ENCODE measurements at regions not wholly inside any gene's neighbourhood (a gene's known extent, or its start where the extent isn't known, plus 50 kb on each side); places are given as distances from the start of the nearest gene placed in this dataset.
A peak's percentile ranks its signal among the peaks of the same experiment; 100 is the strongest.

DNA sequence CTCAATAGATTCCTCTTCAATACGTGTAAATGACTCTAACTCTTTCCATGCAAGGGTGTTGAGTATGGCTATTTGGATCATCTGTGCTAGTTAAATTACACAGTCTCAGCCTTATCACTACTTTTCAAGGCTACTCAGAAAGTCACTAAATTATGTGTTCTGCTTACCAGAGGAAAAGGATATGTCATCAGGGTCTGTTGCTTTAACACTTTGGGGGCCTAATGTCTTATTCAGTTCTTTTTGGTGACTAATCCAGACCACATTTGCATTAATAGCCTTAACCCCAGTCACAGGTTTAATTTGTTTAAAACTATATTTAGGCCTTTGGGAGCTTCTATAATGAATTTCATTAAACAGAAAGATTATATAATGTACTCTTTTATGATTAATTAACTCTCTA is 649.3 kb downstream of the RPS29 start:
- ATAC-seq, result no peak
- no peak for DNase-seq (ENCODE audit: low spot score)

DNA sequence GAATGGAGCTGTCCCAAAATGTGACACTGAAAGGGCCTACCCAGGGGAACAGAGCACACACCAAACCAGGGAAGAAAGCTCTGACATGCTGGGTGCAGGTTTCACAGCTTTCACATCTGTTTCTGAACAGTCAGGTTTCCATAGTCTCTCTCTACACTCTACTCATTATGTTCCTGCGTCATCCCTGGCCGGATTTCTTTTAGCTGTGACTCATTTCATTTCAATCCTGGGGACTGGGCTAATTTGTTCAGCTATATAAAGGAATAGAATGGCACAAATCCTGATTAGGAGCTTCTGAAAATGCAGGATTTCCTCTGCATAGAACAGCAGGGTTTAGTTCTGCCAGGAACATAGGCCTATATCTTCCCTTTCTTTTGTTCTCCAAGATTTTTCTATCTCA is 649.8 kb downstream of the RPS29 start:
- DNase-seq (ENCODE audit: low spot score), result no peak
- ATAC-seq, result no peak

DNA sequence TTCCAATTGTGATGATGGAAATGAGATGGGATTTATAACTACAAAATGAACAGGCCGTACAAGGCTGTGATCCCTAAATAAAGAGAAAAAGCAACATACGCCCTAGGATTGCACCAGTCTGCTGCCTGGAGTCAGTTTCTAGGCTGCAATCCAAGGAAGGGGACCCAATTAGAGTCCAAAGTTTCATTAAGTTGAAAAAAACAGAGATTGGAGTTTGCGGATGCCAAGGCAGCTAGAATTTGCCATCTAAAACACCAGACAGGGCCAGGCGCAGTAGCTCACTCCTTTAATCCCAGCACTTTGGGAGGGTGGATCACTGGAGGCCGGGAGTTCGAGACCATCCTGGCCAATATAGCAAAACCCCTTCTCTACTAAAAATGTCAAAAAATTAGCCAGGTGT is 661.0 kb downstream of the RPS29 start:
- peak; percentile 89 for ATAC-seq
- no peak for DNase-seq (ENCODE audit: low spot score)

DNA sequence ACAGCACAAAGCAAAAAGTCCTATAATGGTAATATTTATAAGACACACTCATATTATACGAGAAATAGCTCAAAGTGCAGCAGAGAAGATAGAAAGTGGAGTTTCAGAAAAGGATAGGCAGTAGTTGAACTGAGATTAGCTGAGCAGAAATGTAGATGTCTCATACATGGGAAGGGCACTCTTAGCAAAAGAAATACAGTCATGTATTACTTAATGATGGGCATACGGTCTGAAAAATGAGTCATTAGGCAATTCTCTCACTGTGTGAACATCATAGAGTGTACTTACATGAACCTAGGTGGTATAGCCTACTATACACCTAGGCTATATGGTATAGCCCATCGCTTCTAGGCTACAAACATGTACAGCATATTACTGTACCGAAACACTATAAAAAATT is 671.3 kb downstream of the RPS29 start:
- ATAC-seq (no peak), DNase-seq (ENCODE audit: low spot score) (no peak)

DNA sequence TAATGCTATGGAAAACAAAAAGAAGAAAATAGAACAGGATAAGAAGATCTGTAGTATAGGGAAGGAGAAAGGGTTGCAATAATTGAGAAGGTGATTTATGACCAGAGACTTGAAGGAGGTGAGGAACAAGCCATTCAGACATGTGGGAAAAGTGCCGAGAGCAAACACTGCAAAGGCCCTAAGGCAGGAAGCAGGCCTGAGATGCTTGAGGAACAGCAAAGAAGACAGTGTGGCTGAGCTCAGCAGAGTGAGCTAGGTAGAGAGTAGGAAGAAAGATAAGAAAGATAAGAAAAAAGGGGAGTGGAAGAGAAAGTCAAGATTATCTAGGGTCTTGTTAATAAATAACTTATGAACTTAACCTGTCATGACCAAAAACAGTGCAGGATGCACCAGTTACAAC is 671.8 kb downstream of the RPS29 start:
- ATAC-seq, result no peak

DNA sequence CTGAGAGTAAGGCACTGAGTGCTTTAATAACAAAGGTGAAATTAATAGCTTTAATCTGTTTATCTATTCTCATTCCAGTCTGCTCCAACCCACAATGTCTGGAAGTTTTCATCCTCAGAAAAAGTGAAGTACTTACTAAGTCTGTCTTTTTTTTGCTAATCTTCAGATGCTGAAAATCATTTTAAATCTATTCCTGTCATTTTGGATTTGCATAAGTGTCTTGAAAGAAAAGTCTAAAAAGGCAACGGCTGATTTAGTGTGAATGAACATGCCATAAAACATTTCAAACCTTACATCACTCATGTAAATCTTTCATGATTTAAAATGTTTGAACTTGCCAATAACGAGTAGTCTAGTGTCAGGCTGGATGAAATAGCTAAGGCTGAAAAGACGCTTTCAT is 685.6 kb downstream of the RPS29 start:
- DNase-seq (ENCODE audit: low spot score) (no peak), ATAC-seq (no peak)

More for the DNA sequence above, 671.8 kb downstream of the RPS29 start:
- no peak for DNase-seq (ENCODE audit: low spot score)

DNA sequence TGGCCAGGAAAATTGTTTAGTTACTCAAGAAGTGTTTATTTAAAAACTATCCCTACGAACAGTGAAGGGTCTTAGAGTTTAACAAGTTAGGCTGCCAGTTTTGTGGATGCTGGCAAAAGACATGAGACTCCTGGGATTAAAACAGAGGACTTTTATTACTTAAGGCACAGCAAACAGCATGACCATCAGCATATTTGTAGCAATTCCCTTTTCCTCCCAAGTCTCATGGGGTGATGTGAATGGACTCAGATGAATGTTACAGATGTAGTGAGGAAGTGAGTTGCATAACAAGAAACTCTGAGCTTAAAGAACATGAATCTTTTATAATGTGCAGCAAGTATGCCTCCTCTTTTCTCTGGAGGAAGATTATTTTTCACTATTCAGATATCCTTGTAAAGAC is 695.8 kb downstream of the RPS29 start:
- DNase-seq (ENCODE audit: low spot score), result no peak
- ATAC-seq, result no peak

DNA sequence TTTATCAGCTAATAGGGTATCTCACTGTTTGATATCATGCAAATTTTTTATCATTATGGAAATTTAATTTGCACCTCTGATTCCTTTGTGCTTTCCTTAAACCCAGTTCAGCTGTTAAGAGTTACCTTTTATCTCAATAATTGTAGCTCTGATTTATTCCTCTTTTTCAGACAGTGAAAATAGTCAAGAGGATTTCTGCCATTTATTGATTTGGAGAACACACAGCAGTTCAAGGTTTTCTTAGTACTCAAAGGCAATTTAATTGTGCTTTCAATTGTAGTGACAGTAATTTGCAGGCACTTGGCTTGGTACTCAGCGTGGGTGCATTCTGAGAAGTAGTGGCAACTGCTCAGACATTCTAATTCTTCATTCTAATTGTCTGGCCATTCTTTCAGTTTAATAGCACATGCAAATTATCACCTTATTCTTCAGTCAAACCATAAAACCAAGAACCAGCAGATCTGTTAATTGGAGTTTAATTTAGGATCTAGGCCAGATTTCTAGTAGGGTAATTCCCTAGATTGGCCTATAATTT is 709.3 kb downstream of the RPS29 start:
- ATAC-seq (no peak), DNase-seq (ENCODE audit: low spot score) (no peak)

DNA sequence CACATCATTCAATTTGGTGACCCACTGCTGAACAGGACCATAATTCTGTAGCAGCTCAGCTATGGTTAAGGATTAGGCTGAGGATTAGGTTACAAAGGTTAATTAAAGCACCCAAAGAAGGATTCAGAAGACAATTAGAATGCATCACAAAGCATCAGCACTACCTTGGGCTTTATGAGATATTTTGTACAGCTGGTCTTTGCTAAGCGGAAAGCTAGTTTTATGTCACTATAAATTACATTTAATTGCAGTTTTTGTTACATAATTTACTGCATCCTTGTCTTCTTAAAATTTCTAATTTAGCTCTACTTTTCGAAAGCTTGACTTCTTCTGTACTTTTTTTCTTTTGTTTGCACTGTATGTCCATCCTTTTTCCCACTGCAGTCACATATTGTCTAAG is 711.5 kb downstream of the RPS29 start:
- DNase-seq (ENCODE audit: low spot score) (no peak), ATAC-seq (no peak)

DNA sequence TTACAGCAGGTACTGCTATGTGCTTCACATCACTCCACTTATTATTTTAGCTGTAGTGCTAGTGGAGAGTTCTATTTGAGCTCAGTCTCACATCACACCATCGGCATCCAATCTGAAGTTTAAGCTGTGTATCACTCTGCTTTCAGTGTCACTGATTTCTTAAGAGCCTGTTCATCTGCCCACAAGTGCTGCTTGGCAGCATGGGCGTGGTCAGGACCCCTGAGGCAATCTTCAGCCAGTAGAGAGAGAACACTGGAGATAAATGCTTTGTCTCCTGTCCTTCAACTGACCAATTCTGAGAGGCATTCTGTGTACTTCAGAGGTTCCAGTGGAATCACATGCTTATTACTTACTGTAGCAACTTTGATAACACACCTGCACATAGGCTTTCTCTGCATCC is 728.8 kb downstream of the RPS29 start:
- ATAC-seq (no peak), DNase-seq (ENCODE audit: low spot score) (no peak)

DNA sequence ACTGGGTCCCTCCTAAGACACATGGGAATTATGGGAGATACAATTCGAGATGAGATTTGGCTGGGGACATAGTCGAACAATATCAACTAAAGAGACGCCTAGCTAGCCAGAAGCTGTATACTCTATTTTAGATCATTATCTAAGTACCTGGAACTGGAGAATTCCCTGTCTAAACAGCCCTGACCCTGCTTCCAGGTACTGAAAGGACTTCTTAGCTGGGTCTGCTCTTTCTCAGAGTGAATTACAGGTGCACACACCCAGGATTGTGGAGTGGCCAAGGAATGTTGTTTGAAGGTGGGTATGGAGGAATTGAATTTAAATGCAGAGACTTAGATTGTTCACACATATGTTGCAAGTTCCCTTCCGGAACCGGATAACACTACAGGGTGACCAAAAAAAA is 733.0 kb downstream of the RPS29 start:
- DNase-seq (ENCODE audit: low spot score) (no peak), ATAC-seq (no peak)

DNA sequence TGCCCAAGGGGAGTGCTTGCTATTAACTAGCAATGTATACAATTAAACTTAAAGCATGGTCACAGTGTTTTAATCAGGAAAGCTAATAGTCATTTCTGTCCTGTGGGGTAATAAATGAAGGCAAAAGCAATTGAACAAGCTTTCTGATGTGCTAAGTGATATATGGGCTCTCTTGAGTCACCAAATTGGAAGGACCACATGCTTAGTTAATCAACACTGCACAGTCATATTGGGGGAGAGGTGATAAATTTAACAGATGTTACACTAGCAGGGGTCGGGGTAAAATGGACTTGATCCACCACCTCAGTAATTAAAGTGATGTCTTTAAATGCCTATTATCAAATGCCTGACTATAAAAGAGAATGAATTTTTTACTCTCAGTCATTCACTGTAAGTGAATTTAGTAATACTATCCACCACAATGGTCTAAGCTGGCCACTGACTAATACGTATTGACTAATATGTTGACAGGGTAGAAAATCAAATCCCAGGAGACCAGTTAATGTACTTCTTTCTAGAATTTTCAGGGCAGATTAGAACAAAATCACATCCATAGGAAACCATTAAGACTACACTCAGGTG is 736.3 kb downstream of the RPS29 start:
- DNase-seq (ENCODE audit: low spot score) (no peak), ATAC-seq (no peak)

DNA sequence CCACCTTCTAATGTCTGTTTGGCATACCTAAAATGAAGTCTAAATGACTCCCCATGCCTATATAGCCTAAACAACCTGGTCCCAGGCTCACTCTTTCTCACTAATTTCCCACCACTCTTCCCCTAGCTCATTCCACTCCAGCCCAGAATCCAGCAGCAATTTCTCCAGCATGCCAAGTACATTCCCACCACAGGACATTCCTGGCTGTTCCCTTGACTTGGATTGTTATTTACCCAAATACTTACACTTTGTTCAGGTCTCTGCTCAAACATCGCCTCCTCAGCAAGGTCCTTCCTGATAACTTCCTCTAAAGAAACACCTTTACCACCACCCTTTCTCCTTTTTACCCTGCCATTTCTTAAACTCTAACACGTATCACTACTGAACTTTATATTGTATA is 743.4 kb downstream of the RPS29 start:
- ATAC-seq, result no peak
- DNase-seq (ENCODE audit: low spot score), result no peak

DNA sequence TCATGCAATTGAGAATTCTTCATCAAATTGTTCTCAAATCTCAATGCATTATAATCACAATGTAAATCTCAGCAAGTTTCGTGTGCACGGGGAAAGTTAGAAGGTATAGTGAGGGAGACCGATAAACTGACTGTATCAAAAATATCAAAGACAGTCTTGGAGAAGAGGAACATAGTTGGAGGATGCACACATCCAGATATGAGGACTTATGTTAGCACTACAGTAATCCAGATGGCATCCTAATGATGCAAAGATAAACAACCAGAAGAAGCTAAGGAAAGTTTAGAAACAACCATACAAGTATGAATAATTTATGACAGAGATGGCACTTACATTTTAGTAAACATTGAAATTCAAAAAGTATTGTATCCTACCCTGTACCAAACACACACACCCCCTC is 760.1 kb downstream of the RPS29 start:
- DNase-seq (ENCODE audit: low spot score) (no peak), ATAC-seq (no peak)

DNA sequence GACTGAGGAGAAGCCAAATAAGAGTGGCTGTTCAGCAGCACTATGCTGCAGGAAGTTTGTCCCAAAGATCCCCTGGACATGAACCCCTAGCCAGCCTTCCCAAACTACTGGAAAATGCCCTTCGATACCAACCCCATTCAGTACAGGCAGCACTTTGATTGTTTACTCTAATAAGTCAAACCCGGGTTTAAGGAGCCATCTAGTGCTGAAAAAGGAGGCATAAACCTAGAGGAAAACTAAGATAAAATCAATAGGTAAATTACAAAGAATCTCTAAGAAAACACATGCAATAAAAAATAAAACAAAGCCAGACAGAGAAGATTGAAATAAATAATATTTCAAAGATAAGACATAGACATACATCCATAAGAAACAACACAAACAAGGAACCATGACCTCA is 771.6 kb downstream of the RPS29 start:
- ATAC-seq, result no peak
- no peak for DNase-seq (ENCODE audit: low spot score)

DNA sequence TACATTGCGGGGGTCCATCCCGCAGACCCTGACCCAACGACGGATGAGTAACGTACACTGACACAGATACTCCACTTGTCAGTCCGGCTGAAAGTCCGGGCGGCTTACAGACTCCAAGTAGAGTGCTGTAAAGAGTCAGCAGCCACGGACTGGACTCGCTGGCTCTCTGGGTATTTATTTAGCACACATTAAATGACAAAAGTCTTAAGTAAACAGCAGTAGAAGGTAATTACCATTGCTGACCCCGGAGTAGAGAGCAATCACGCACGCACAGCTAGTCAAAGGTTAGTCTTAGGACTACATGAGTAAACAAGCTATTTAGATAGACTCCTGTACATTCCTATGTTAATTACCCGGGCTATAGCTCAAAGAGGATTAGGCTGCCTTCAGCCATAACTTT is 780.9 kb downstream of the RPS29 start:
- ATAC-seq (no peak), DNase-seq (ENCODE audit: low spot score) (no peak)

DNA sequence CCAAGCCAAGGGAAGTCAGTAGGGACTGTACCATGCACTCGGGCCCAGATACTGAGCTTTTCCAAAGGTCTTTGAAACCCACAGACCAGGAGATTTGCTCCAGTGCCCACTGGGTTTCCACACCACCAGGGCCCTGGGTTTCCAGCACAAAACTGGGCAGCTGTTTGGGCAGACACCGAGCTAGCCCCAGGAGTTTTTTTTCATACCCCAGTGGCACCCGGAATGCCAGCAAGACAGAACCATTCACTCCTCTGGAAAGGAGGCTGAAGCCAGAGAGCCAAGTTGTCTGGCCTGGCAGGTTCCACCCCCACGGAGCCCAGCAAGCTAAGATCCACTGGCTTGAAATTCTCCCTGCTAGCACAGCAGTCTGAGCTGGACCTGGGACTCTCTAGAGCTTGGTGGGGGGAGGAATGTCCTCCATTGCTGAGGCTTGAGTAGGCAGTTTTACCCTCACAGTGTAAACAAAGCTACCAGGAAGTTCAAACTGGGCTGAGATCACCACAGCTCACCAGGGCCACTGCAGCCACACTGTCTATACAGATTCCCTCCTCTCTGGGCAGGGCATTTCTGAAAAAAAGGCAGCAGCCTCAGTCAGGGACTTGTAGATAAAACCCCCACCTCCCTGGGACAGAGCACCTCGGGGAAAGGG is 793.7 kb downstream of the RPS29 start:
- DNase-seq (ENCODE audit: low spot score), result no peak
- ATAC-seq, result no peak

DNA sequence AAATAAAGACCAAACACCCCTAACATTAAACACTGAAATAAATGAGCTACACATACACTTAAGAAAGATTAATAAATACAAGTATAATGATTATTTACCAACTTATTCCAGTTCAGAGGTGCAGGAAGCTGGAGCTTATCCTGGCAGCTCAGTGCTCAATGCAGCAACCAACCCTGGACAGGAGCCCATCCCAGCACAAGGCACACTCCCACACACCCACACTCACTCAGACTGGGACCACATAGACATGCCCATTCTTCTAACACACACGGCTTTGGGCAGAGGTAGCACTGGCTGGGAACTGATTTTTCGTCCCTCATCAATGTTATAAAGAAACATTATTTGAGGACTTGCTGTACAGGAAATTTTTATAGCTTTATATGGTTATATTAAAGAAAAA is 797.4 kb downstream of the RPS29 start:
- DNase-seq (ENCODE audit: low spot score), result no peak
- ATAC-seq, result no peak

DNA sequence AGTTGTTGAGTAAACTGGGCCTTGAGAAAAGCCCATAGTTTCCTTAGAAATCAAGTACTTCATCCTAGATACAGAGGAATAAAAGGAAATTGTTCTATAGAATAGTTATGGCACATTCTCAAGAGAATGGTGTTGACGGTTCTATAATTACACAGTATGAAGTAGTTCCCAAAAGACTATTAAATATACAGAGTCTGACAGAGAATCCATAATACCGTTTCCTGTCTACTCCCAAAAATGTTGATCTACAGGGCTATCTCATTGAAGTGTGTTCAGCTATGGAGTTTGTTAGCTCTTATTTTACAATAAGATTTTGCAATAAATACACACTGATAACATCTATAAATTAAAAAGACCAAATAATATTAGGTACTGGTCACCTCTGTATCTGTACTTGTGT is 799.7 kb downstream of the RPS29 start:
- DNase-seq (ENCODE audit: low spot score) (no peak), ATAC-seq (no peak)

DNA sequence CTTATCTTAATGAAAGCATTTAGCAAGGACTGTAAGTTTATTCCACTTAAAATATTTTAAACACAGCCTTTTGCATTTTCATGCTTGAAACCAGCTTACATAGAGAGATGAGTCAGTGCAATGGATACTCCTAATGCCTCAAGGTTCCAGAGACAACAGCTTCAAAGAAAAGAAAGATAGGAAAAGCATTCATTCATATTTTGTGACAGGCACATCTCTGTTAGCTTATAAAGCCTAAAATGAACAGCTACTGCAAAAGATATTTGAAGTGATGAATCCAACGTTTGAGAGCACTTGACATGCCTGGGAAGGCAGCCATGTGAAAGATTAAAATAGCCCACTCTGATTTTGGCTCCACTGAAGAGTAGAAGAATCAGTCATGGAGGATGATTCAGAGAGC is 814.5 kb downstream of the RPS29 start:
- DNase-seq (ENCODE audit: low spot score), result no peak
- ATAC-seq, result no peak

DNA sequence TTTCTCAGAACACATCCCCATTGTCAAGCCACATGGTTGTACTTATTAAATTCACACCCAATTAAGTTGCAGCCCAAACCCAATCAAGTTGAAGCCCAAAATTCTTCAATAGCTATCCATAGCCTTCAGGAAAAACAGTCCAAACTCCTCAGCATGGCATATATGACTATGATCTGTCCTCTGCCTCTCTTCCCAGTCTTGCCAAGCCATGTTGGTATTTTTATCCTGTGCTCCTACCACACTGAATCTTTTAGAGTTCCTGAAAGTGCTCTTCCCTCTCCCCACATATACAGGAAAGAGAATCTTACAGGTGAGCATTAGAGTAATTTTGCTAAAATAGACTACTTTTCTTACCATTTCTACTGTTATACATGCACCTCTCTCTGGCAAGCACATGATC is 834.9 kb downstream of the RPS29 start:
- DNase-seq (ENCODE audit: low spot score), result no peak
- no peak for ATAC-seq

DNA sequence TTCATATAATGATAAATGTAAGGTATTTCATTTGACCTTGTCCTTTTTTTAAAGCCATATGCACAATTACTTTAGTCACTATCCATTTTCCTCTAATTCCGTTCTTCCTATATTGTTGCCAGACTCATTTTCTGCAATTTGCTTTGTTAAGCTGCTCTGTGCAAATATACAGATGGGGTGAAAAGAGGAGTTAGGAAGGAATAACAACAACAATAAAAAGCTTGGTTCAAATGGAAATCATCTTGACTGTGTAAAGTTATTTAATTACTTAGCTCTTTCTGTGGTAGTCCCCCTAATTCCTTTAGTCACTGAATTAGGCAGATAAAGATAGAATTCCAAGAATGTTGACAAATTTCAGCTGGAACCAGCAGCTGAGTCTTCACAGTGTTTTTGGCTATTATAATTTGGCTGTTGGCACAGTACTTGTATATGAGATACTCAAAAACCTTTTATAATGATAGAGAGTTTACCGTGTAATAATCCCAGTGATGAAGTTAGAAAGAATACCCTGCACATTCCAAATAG is 838.0 kb downstream of the RPS29 start:
- DNase-seq (ENCODE audit: low spot score) (no peak), ATAC-seq (no peak)

DNA sequence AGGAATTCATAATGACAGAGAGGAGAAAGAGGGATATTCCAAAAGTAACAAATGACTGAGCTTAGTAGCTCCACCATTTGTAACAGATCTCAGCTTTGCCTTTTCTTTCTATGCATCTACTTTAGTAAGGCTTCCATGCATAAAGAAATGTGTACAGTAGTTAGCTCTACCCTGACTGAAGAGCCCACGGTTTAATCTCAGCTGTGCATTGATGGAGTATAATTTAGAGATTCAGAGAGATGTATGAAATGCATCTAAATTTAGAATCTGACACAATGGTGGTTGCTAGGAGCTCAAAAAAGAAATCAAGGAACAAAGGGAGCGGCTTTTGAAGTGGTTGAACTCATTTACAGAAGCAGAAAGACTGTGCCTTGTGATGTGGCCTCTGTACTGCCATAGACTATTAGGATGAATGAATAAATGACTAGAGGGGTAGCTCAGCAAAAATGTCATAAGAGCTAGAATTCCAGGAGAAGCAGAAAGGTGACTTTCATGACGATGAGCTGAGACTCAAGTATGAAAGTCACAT is 838.6 kb downstream of the RPS29 start:
- DNase-seq (ENCODE audit: low spot score), result no peak
- no peak for ATAC-seq
